ENCODE measurements at regions not wholly inside any gene's neighbourhood (a gene's known extent, or its start where the extent isn't known, plus 50 kb on each side); places are given as distances from the start of the nearest gene placed in this dataset.

DNA sequence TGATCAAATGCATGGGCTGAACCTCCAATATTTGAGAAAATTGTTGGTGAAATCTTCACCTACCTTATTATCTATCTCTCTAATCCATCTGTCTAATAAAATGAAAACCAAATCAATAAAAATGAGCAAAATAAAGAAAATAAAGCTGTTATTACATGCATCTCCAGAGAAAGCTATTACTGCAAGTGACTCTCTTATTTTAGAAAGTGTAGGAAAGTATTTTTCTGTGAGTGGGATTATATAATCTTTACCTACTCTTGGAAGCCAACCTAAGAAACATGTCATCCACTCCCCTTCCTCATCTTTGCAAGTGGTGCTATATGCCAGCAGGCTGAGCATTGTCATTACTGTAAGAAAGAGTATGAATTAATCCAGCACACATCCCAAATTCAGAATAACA is 191.5 kb upstream of the RFC3 start:
- Histone ChIP-seq H2BK20ac (ENCODE audit: low read depth, low read length, poor library complexity, severe bottlenecking) (no peak overlapping the region), H2BK12ac (ENCODE audit: insufficient read length, low read depth, low read length) (no peak overlapping the region), H3K23ac (ENCODE audit: insufficient read length, low read depth, low read length) (no peak overlapping the region), H3K9me3 (ENCODE audit: control insufficient read depth, low read depth, low read length) (no peaks in the 10 kb centered on the region), H3K14ac (ENCODE audit: insufficient read depth, low read length) (no peak overlapping the region), H3K18ac (ENCODE audit: insufficient read length, low read depth, low read length) (no peak overlapping the region), H4K8ac (replicated peaks; ENCODE audit: insufficient read length, low read depth, low read length) (no peak overlapping the region), H2AK5ac (ENCODE audit: insufficient read length, low read length) (no peak overlapping the region), H3K56ac (ENCODE audit: insufficient read length, low read depth, low read length) (no peak overlapping the region), H3K27ac (ENCODE audit: insufficient read length, low read depth, low read length) (no peak overlapping the region), H3K4me1 (ENCODE audit: insufficient read depth, low read length) (no peaks in the 10 kb centered on the region), H2AFZ (ENCODE audit: low read length) (no peak overlapping the region), H4K20me1 (ENCODE audit: control insufficient read depth, insufficient read depth, insufficient read length) (no peaks in the 10 kb centered on the region), H4K91ac (ENCODE audit: insufficient read length, low read depth, low read length) (no peak overlapping the region), H3T11ph (ENCODE audit: low read length) (no peak overlapping the region), H2BK120ac (ENCODE audit: low read depth, low read length, poor library complexity, severe bottlenecking) (no peak overlapping the region), H3K27me3 (ENCODE audit: insufficient read depth, low read length) (no peaks in the 10 kb centered on the region), H3K79me1 (ENCODE audit: insufficient read depth, low read depth, low read length, poor library complexity, severe bottlenecking) (no peaks in the 10 kb centered on the region), H3K79me2 (ENCODE audit: insufficient read depth, low read length) (no peaks in the 10 kb centered on the region), H2BK5ac (ENCODE audit: insufficient read length, low read length) (no peak overlapping the region), H2BK15ac (ENCODE audit: low read depth, low read length) (no peak overlapping the region), H3K9ac (ENCODE audit: extremely low read depth, insufficient read length, low read length) (no peak overlapping the region), H3K4me2 (ENCODE audit: insufficient read depth, insufficient read length, low read length) (no peak overlapping the region), H3K23me2 (ENCODE audit: insufficient read length, low read depth, low read length, poor library complexity, severe bottlenecking) (no peaks in the 10 kb centered on the region), H3K4ac (ENCODE audit: low read depth, low read length) (no peak overlapping the region), H4K5ac (ENCODE audit: insufficient read length, low read depth, low read length) (no peak overlapping the region)
- TF ChIP-seq, protein P1, sequence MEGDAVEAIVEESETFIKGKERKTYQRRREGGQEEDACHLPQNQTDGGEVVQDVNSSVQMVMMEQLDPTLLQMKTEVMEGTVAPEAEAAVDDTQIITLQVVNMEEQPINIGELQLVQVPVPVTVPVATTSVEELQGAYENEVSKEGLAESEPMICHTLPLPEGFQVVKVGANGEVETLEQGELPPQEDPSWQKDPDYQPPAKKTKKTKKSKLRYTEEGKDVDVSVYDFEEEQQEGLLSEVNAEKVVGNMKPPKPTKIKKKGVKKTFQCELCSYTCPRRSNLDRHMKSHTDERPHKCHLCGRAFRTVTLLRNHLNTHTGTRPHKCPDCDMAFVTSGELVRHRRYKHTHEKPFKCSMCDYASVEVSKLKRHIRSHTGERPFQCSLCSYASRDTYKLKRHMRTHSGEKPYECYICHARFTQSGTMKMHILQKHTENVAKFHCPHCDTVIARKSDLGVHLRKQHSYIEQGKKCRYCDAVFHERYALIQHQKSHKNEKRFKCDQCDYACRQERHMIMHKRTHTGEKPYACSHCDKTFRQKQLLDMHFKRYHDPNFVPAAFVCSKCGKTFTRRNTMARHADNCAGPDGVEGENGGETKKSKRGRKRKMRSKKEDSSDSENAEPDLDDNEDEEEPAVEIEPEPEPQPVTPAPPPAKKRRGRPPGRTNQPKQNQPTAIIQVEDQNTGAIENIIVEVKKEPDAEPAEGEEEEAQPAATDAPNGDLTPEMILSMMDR (conservative IDR thresholded peaks at IDR 0.05): no peak
- Mint-ChIP-seq H3K36me3 (ENCODE audit: insufficient read depth in 1 of 3, low read depth in 3 of 3) (no peaks in the 10 kb centered on the region), H3K9me3 (no peaks in the 10 kb centered on the region), H3K4me1 (no peaks in the 10 kb centered on the region), H3K27me3 (ENCODE audit: low read depth) (no peaks in the 10 kb centered on the region; the same call in 1 of the 2 replicates), H3K27ac (no peak overlapping the region), H3K4me3 (no peak overlapping the region)
- no peak for DNase-seq
